Right renal pelvis (tissue), 4 donors: ENCODE measurements at regions not wholly inside any gene's neighbourhood (a gene's known extent, or its start where the extent isn't known, plus 50 kb on each side); places are given as distances from the start of the nearest gene placed in this dataset.
"Not testable (repeated sequence)": the region's sequence is repeated elsewhere in the genome, so short reads cannot be mapped to it uniquely, and the experiment has no call there.

ENCODE experiments used
- DNase-seq, 4 donors: peaks; one replicate each; pipeline ENCODE4 v3.0.0-alpha.2; 2013; ENCODE audit warnings: low read depth in 4 of 4, low spot score in 3 of 4, missing footprints in 1 of 4

GRCh38 chr6:115577270-115577669 is 483.4 kb downstream of the FRK start:
- no peak for DNase-seq

- DNase-seq = no peak
Measured at GRCh38 chr6:115575285-115575684, 485.4 kb downstream of the FRK start.

GRCh38 chr6:115573861-115574260 is 486.8 kb downstream of the FRK start:
- DNase-seq = no peak

- no peak for DNase-seq
Measured at GRCh38 chr6:115570331-115570730, 490.4 kb downstream of the FRK start.

GRCh38 chr6:115554060-115554459 is 506.6 kb downstream of the FRK start:
- DNase-seq = no peak

GRCh38 chr6:115551527-115551926 is 509.2 kb downstream of the FRK start:
- DNase-seq = no peak

GRCh38 chr6:115545672-115545986 is 515.1 kb downstream of the FRK start:
- DNase-seq = no peak

- DNase-seq = no peak
Measured at GRCh38 chr6:115544765-115545671, 515.7 kb downstream of the FRK start.

GRCh38 chr6:115540077-115540869 is 520.4 kb downstream of the FRK start:
- no peak for DNase-seq

- no peak for DNase-seq
Measured at GRCh38 chr6:115539531-115539930, 521.2 kb downstream of the FRK start.

GRCh38 chr6:115524821-115525220 is 535.9 kb downstream of the FRK start:
- no peak for DNase-seq

GRCh38 chr6:115521747-115522146 is 538.9 kb downstream of the FRK start:
- not testable (repeated sequence) for DNase-seq

- no peak for DNase-seq
Measured at GRCh38 chr6:115514656-115515055, 546.0 kb downstream of the FRK start.

GRCh38 chr6:115512923-115513322 is 547.8 kb downstream of the FRK start:
- no peak for DNase-seq

- DNase-seq = no peak
Measured at GRCh38 chr6:115511771-115512170, 548.9 kb downstream of the FRK start.

GRCh38 chr6:115502432-115502831 is 558.3 kb downstream of the FRK start:
- not testable (repeated sequence) for DNase-seq

- no peak for DNase-seq
Measured at GRCh38 chr6:115495184-115495583, 565.5 kb downstream of the FRK start.

GRCh38 chr6:115487331-115487730 is 573.4 kb downstream of the FRK start:
- no peak for DNase-seq

GRCh38 chr6:115485400-115485799 is 575.3 kb downstream of the FRK start:
- DNase-seq = no peak

- not testable (repeated sequence) for DNase-seq
Measured at GRCh38 chr6:115480543-115480942, 580.1 kb downstream of the FRK start.

GRCh38 chr6:115474443-115475041 is 586.1 kb downstream of the FRK start:
- DNase-seq = no peak
